ENCODE measurements at regions not wholly inside any gene's neighbourhood (a gene's known extent, or its start where the extent isn't known, plus 50 kb on each side); places are given as distances from the start of the nearest gene placed in this dataset.

GRCh38 chr1:112263042-112263441 lies 133.0 kb upstream of the CTTNBP2NL start:
- no peak overlapping the region for H3K4me3 ChIP-seq (ENCODE audit: low read depth, low read length)
- no peak for TF ChIP-seq CTCF (IDR thresholded peaks at IDR 0.05; ENCODE audit: low read depth, low read length)

GRCh38 chr1:112263453-112263852 lies 132.6 kb upstream of the CTTNBP2NL start:
- no peak for TF ChIP-seq CTCF (IDR thresholded peaks at IDR 0.05; ENCODE audit: low read depth, low read length)
- H3K4me3 ChIP-seq (ENCODE audit: low read depth, low read length), result no peak overlapping the region

- no peak for TF ChIP-seq CTCF (IDR thresholded peaks at IDR 0.05; ENCODE audit: low read depth, low read length)
Observed at GRCh38 chr1:112264010-112264409, 132.0 kb upstream of the CTTNBP2NL start.

GRCh38 chr1:112264553-112264952 lies 131.5 kb upstream of the CTTNBP2NL start:
- no peak for TF ChIP-seq CTCF (IDR thresholded peaks at IDR 0.05; ENCODE audit: low read depth, low read length)
- no peak overlapping the region for H3K4me3 ChIP-seq (ENCODE audit: low read depth, low read length)

More at GRCh38 chr1:112264010-112264409, 132.0 kb upstream of the CTTNBP2NL start:
- H3K4me3 ChIP-seq (ENCODE audit: low read depth, low read length), result no peak overlapping the region

- H3K4me3 ChIP-seq (ENCODE audit: low read depth, low read length), result no peak overlapping the region
- no peak for TF ChIP-seq CTCF (IDR thresholded peaks at IDR 0.05; ENCODE audit: low read depth, low read length)
Observed at GRCh38 chr1:112265931-112266330, 130.1 kb upstream of the CTTNBP2NL start.

GRCh38 chr1:112267206-112267605 lies 128.8 kb upstream of the CTTNBP2NL start:
- TF ChIP-seq CTCF (IDR thresholded peaks at IDR 0.05; ENCODE audit: low read depth, low read length), result no peak
- no peak overlapping the region for H3K4me3 ChIP-seq (ENCODE audit: low read depth, low read length)

- H3K4me3 ChIP-seq (ENCODE audit: low read depth, low read length), result no peak overlapping the region
Observed at GRCh38 chr1:112267929-112268328, 128.1 kb upstream of the CTTNBP2NL start.

More at GRCh38 chr1:112267929-112268328, 128.1 kb upstream of the CTTNBP2NL start:
- no peak for TF ChIP-seq CTCF (IDR thresholded peaks at IDR 0.05; ENCODE audit: low read depth, low read length)
